ENCODE measurements at regions not wholly inside any gene's neighbourhood (a gene's known extent, or its start where the extent isn't known, plus 50 kb on each side); places are given as distances from the start of the nearest gene placed in this dataset.
"Not testable (repeated sequence)": the region's sequence is repeated elsewhere in the genome, so short reads cannot be mapped to it uniquely, and the experiment has no call there.

GRCh38 chr2:34789169-34789568 lies 1190.1 kb upstream of the FAM98A start:
- Histone ChIP-seq H3K36me3 (ENCODE audit: insufficient read depth, low read depth, low read length) (no peaks in the 10 kb centered on the region), H3K4me1 (ENCODE audit: insufficient read depth, low read length) (no peaks in the 10 kb centered on the region), H3K27me3 (ENCODE audit: insufficient read depth, low read length) (no peaks in the 10 kb centered on the region), H3K4me3 (ENCODE audit: low read length) (no peak overlapping the region), H3K9me3 (ENCODE audit: insufficient read depth, low read depth, low read length) (no peaks in the 10 kb centered on the region), H3K9ac (ENCODE audit: low read depth, low read length) (no peak overlapping the region), H3K27ac (ENCODE audit: low read length) (no peak overlapping the region)

- no peak overlapping the region for H3K9ac ChIP-seq (ENCODE audit: low read depth, low read length)
- no peaks in the 10 kb centered on the region for H3K36me3 ChIP-seq (ENCODE audit: insufficient read depth, low read depth, low read length)
- no peaks in the 10 kb centered on the region for H3K27me3 ChIP-seq (ENCODE audit: insufficient read depth, low read length)
- no peak overlapping the region for H3K27ac ChIP-seq (ENCODE audit: low read length)
- H3K9me3 ChIP-seq (ENCODE audit: insufficient read depth, low read depth, low read length) = no peaks in the 10 kb centered on the region
- no peak overlapping the region for H3K4me3 ChIP-seq (ENCODE audit: low read length)
- no peaks in the 10 kb centered on the region for H3K4me1 ChIP-seq (ENCODE audit: insufficient read depth, low read length)
Observed at GRCh38 chr2:34787341-34787740, 1188.2 kb upstream of the FAM98A start.

GRCh38 chr2:34785206-34785785 lies 1186.2 kb upstream of the FAM98A start:
- H3K4me1 ChIP-seq (ENCODE audit: insufficient read depth, low read length) = no peaks in the 10 kb centered on the region
- no peak overlapping the region for H3K9ac ChIP-seq (ENCODE audit: low read depth, low read length)
- H3K27ac ChIP-seq (ENCODE audit: low read length) = no peak overlapping the region
- no peaks in the 10 kb centered on the region for H3K36me3 ChIP-seq (ENCODE audit: insufficient read depth, low read depth, low read length)
- no peaks in the 10 kb centered on the region; the same call in 1 of the 2 replicates for H3K9me3 ChIP-seq (ENCODE audit: insufficient read depth, low read depth, low read length)
- H3K4me3 ChIP-seq (ENCODE audit: low read length) = no peak overlapping the region
- no peaks in the 10 kb centered on the region for H3K27me3 ChIP-seq (ENCODE audit: insufficient read depth, low read length)

- H3K27me3 ChIP-seq (ENCODE audit: insufficient read depth, low read length) = no peaks in the 10 kb centered on the region
- no peak overlapping the region for H3K9ac ChIP-seq (ENCODE audit: low read depth, low read length)
- no peak overlapping the region for H3K27ac ChIP-seq (ENCODE audit: low read length)
- no peaks in the 10 kb centered on the region for H3K36me3 ChIP-seq (ENCODE audit: insufficient read depth, low read depth, low read length)
- no peaks in the 10 kb centered on the region; the same call in 1 of the 2 replicates for H3K9me3 ChIP-seq (ENCODE audit: insufficient read depth, low read depth, low read length)
- H3K4me1 ChIP-seq (ENCODE audit: insufficient read depth, low read length) = no peaks in the 10 kb centered on the region
- H3K4me3 ChIP-seq (ENCODE audit: low read length) = no peak overlapping the region
Observed at GRCh38 chr2:34784701-34785100, 1185.6 kb upstream of the FAM98A start.

GRCh38 chr2:34750742-34751141 lies 1151.6 kb upstream of the FAM98A start:
- not testable (repeated sequence) for H3K36me3 ChIP-seq (ENCODE audit: insufficient read depth, low read depth, low read length); H3K27me3 ChIP-seq (ENCODE audit: insufficient read depth, low read length); H3K4me1 ChIP-seq (ENCODE audit: insufficient read depth, low read length); H3K9me3 ChIP-seq (ENCODE audit: insufficient read depth, low read depth, low read length); H3K9ac ChIP-seq (ENCODE audit: low read depth, low read length); H3K4me3 ChIP-seq (ENCODE audit: low read length); H3K27ac ChIP-seq (ENCODE audit: low read length)

GRCh38 chr2:34747643-34748042 lies 1148.5 kb upstream of the FAM98A start:
- H3K27me3 ChIP-seq (ENCODE audit: insufficient read depth, low read length) = no peaks in the 10 kb centered on the region
- H3K36me3 ChIP-seq (ENCODE audit: insufficient read depth, low read depth, low read length) = no peaks in the 10 kb centered on the region
- no peaks in the 10 kb centered on the region for H3K4me1 ChIP-seq (ENCODE audit: insufficient read depth, low read length)
- H3K27ac ChIP-seq (ENCODE audit: low read length) = no peak overlapping the region
- no peak overlapping the region for H3K4me3 ChIP-seq (ENCODE audit: low read length)
- no peak overlapping the region for H3K9ac ChIP-seq (ENCODE audit: low read depth, low read length)
- no peaks in the 10 kb centered on the region for H3K9me3 ChIP-seq (ENCODE audit: insufficient read depth, low read depth, low read length)

GRCh38 chr2:34738691-34739090 lies 1139.6 kb upstream of the FAM98A start:
- no peaks in the 10 kb centered on the region for H3K27me3 ChIP-seq (ENCODE audit: insufficient read depth, low read length)
- no peak overlapping the region for H3K27ac ChIP-seq (ENCODE audit: low read length)
- no peaks in the 10 kb centered on the region for H3K9me3 ChIP-seq (ENCODE audit: insufficient read depth, low read depth, low read length)
- no peaks in the 10 kb centered on the region for H3K36me3 ChIP-seq (ENCODE audit: insufficient read depth, low read depth, low read length)
- no peak overlapping the region for H3K4me3 ChIP-seq (ENCODE audit: low read length)
- peaks cover 17% of the 10 kb centered on the region; the same call in 1 of the 2 replicates for H3K4me1 ChIP-seq (ENCODE audit: insufficient read depth, low read length)
- H3K9ac ChIP-seq (ENCODE audit: low read depth, low read length) = no peak overlapping the region

- peaks cover 17% of the 10 kb centered on the region; the same call in 1 of the 2 replicates for H3K4me1 ChIP-seq (ENCODE audit: insufficient read depth, low read length)
- H3K27me3 ChIP-seq (ENCODE audit: insufficient read depth, low read length) = no peaks in the 10 kb centered on the region
- H3K9ac ChIP-seq (ENCODE audit: low read depth, low read length) = no peak overlapping the region
- no peaks in the 10 kb centered on the region for H3K9me3 ChIP-seq (ENCODE audit: insufficient read depth, low read depth, low read length)
- no peak overlapping the region for H3K4me3 ChIP-seq (ENCODE audit: low read length)
- no peaks in the 10 kb centered on the region for H3K36me3 ChIP-seq (ENCODE audit: insufficient read depth, low read depth, low read length)
- H3K27ac ChIP-seq (ENCODE audit: low read length) = no peak overlapping the region
Observed at GRCh38 chr2:34737146-34737545, 1138.0 kb upstream of the FAM98A start.

GRCh38 chr2:34736482-34736881 lies 1137.4 kb upstream of the FAM98A start:
- H3K36me3 ChIP-seq (ENCODE audit: insufficient read depth, low read depth, low read length) = no peaks in the 10 kb centered on the region
- no peaks in the 10 kb centered on the region for H3K9me3 ChIP-seq (ENCODE audit: insufficient read depth, low read depth, low read length)
- H3K9ac ChIP-seq (ENCODE audit: low read depth, low read length) = no peak overlapping the region
- no peak overlapping the region for H3K4me3 ChIP-seq (ENCODE audit: low read length)
- H3K27ac ChIP-seq (ENCODE audit: low read length) = no peak overlapping the region
- H3K27me3 ChIP-seq (ENCODE audit: insufficient read depth, low read length) = no peaks in the 10 kb centered on the region
- peaks cover 17% of the 10 kb centered on the region; the same call in 1 of the 2 replicates for H3K4me1 ChIP-seq (ENCODE audit: insufficient read depth, low read length)

- Histone ChIP-seq H3K27me3 (ENCODE audit: insufficient read depth, low read length) (no peaks in the 10 kb centered on the region), H3K4me3 (ENCODE audit: low read length) (no peak overlapping the region), H3K27ac (ENCODE audit: low read length) (peak overlapping the region; percentile 72), H3K36me3 (ENCODE audit: insufficient read depth, low read depth, low read length) (no peaks in the 10 kb centered on the region), H3K9ac (ENCODE audit: low read depth, low read length) (no peak overlapping the region), H3K4me1 (ENCODE audit: insufficient read depth, low read length) (peaks cover 21% of the 10 kb centered on the region; the same call in 1 of the 2 replicates), H3K9me3 (ENCODE audit: insufficient read depth, low read depth, low read length) (no peaks in the 10 kb centered on the region)
Observed at GRCh38 chr2:34734662-34735061, 1135.6 kb upstream of the FAM98A start.

- Histone ChIP-seq H3K27ac (ENCODE audit: low read length) (peak overlapping the region; percentile 72), H3K4me3 (ENCODE audit: low read length) (no peak overlapping the region), H3K4me1 (ENCODE audit: insufficient read depth, low read length) (peaks cover 21% of the 10 kb centered on the region; the same call in 1 of the 2 replicates), H3K9me3 (ENCODE audit: insufficient read depth, low read depth, low read length) (no peaks in the 10 kb centered on the region), H3K27me3 (ENCODE audit: insufficient read depth, low read length) (no peaks in the 10 kb centered on the region), H3K36me3 (ENCODE audit: insufficient read depth, low read depth, low read length) (no peaks in the 10 kb centered on the region), H3K9ac (ENCODE audit: low read depth, low read length) (no peak overlapping the region)
Observed at GRCh38 chr2:34734042-34734441, 1134.9 kb upstream of the FAM98A start.

- no peak overlapping the region for H3K9ac ChIP-seq (ENCODE audit: low read depth, low read length)
- H3K4me1 ChIP-seq (ENCODE audit: insufficient read depth, low read length) = peaks cover 21% of the 10 kb centered on the region; the same call in 1 of the 2 replicates
- no peaks in the 10 kb centered on the region for H3K27me3 ChIP-seq (ENCODE audit: insufficient read depth, low read length)
Observed at GRCh38 chr2:34731292-34731691, 1132.2 kb upstream of the FAM98A start.

More at GRCh38 chr2:34731292-34731691, 1132.2 kb upstream of the FAM98A start:
- H3K9me3 ChIP-seq (ENCODE audit: insufficient read depth, low read depth, low read length) = no peaks in the 10 kb centered on the region
- no peak overlapping the region for H3K4me3 ChIP-seq (ENCODE audit: low read length)
- no peaks in the 10 kb centered on the region for H3K36me3 ChIP-seq (ENCODE audit: insufficient read depth, low read depth, low read length)
- H3K27ac ChIP-seq (ENCODE audit: low read length) = no peak overlapping the region

Measured in iPS-20b (cell line).